A673 (cell line): ENCODE measurements at regions not wholly inside any gene's neighbourhood (a gene's known extent, or its start where the extent isn't known, plus 50 kb on each side); places are given as distances from the start of the nearest gene placed in this dataset.
"Not testable (repeated sequence)": the region's sequence is repeated elsewhere in the genome, so short reads cannot be mapped to it uniquely, and the experiment has no call there.

Experiments
- BruUV-seq: library from RNA; stranded (reverse); fragments of 400-500 nt; replicated peaks from 2 replicates; lab custom pipeline; 2021; lab: Mats Ljungman, UMichigan
- CTCF ChIA-PET: fragments of 300-600 bp; sonication (Branson Sonifier 250); formaldehyde crosslinking; loops from one replicate; lab custom pipeline; 2022; ENCODE audit warnings: antibody characterized with exemption; lab: Charles Lee
- POLR2A ChIA-PET: fragments of 300-600 bp; sonication (Branson Sonifier 250); formaldehyde crosslinking; loops from one replicate; lab custom pipeline; 2022; ENCODE audit warnings: antibody characterized with exemption; ENCODE audit not compliant: low non-redundant PET; lab: Charles Lee
- DNase-seq: peaks from one replicate; pipeline ENCODE4 v3.0.0-alpha.2; 2015; ENCODE audit warnings: low spot score
- H3K27ac ChIP-seq: fragments of 200-600 bp; sonication (generic); 2 replicates; pipeline ENCODE4 v1.5.1; 2016; ENCODE audit warnings: mixed run types, low read depth, mild to moderate bottlenecking, mixed read lengths, antibody characterized with exemption, low read length; ENCODE audit not compliant: poor library complexity, severe bottlenecking
- H3K27me3 ChIP-seq: fragments of 200-600 bp; sonication (generic); replicated peaks from 2 replicates; pipeline ENCODE4 v1.6.1; 2017; ENCODE audit warnings: mixed run types, low read depth, mild to moderate bottlenecking, mixed read lengths, antibody characterized with exemption, low read length; ENCODE audit not compliant: insufficient read depth, poor library complexity
- H3K36me3 ChIP-seq: fragments of 200-600 bp; sonication (generic); 2 replicates; pipeline ENCODE4 v1.6.1; 2016; ENCODE audit warnings: mixed run types, mild to moderate bottlenecking, mixed read lengths, antibody characterized with exemption, low read length; ENCODE audit not compliant: insufficient read depth, poor library complexity, severe bottlenecking
- H3K4me1 ChIP-seq: fragments of 200-600 bp; sonication (generic); 2 replicates; pipeline ENCODE4 v1.6.1; 2017; ENCODE audit warnings: mixed run types, mild to moderate bottlenecking, mixed read lengths, antibody characterized with exemption, low read length; ENCODE audit not compliant: insufficient read depth, poor library complexity, severe bottlenecking
- H3K4me3 ChIP-seq: fragments of 200-600 bp; sonication (generic); 2 replicates; pipeline ENCODE4 v1.5.1; 2016; ENCODE audit warnings: low read depth, mixed run types, mild to moderate bottlenecking, mixed read lengths, low read length; ENCODE audit not compliant: poor library complexity, severe bottlenecking
- H3K9me3 ChIP-seq: fragments of 200-600 bp; sonication (generic); 2 replicates; pipeline ENCODE4 v1.6.1; 2016; ENCODE audit warnings: mixed run types, low read depth, mild to moderate bottlenecking, mixed read lengths, antibody characterized with exemption, low read length; ENCODE audit not compliant: poor library complexity, severe bottlenecking
- CTCF ChIP-seq: fragments of 300-800, 200-600 bp; sonication (generic); conservative IDR thresholded peaks from 2 replicates; pipeline ENCODE4 v1.5.1; 2017; ENCODE audit warnings: low read depth, mild to moderate bottlenecking, antibody characterized with exemption, low read length, moderate library complexity, mixed read lengths
- EZH2 ChIP-seq: fragments of 200-600 bp; sonication (generic); IDR thresholded peaks from 2 replicates; pipeline ENCODE4 v1.6.1; 2017; ENCODE audit warnings: borderline replicate concordance, low read depth, mild to moderate bottlenecking, mixed read lengths, antibody characterized with exemption, low read length; ENCODE audit not compliant: poor library complexity, severe bottlenecking
- intact Hi-C: fragments of 100-400 bp; cut with micrococcal nuclease; formaldehyde crosslinking; loops from one replicate; pipeline ENCODE4 v1.10.0; 2022; ENCODE audit not compliant: unreplicated experiment

- TF ChIP-seq CTCF (no peak), EZH2 (no peak)
- intact Hi-C loops: no loop called here
- H3K9me3 ChIP-seq: no peaks in the 10 kb centered on the region
- no peaks in the 10 kb centered on the region for H3K27me3 ChIP-seq
- H3K4me3 ChIP-seq: no peak overlapping the region
- H3K36me3 ChIP-seq: no peaks in the 10 kb centered on the region
- CTCF ChIA-PET: no interaction called here
- no peak for DNase-seq
- H3K27ac ChIP-seq: no peak overlapping the region
- no peaks in the 10 kb centered on the region for H3K4me1 ChIP-seq
- no TSS peak for BruUV-seq
- POLR2A ChIA-PET: no interaction called here
Observed at GRCh38 chr6:74705451-74705850, 500.4 kb downstream of the COL12A1 start.

DNA sequence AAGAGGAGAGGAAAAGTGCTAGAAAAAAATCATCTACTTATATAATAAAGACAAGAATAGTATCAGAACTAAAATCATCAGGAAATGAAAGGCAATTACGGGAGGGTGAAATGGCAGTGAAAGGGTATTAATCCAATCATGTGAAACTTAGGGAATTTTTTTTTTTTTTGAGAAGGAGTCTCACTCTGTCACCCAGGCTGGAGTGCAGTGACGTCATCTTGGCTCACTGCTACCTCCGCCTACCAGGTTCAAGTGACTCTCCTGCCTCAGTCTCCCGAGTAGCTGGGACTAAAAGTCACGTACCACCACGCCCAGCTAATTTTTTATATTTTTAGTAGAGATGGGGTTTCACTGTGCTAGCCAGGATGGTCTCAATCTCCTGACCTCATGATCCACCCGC is 501.3 kb downstream of the COL12A1 start:
- CTCF ChIA-PET, H3K4me1 ChIP-seq: not testable (repeated sequence)

DNA sequence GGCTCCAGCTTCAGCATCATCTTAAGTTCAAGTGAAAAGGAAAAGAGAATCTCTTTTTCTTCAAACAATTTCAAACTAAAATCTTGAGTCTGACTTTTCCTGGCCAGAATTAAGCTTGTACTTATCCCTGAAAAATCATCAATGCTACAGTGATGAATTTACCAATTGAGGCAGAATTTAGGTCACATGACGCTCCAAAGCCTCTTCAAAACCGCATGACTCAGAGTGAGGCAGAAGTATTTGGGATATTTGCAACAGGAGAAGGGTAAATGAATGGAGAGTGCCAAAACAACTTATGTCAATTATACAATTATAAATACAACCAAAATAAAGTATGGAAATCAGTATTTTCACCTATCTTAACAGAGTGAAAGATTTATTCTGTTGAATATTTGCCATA is 515.5 kb downstream of the COL12A1 start:
- no peak overlapping the region for H3K27ac ChIP-seq
- ChIA-PET POLR2A (no interaction called here), CTCF (no interaction called here)
- H3K4me3 ChIP-seq: no peak overlapping the region
- BruUV-seq: no TSS peak
- H3K4me1 ChIP-seq: no peaks in the 10 kb centered on the region
- DNase-seq: no peak
- no peaks in the 10 kb centered on the region for H3K9me3 ChIP-seq
- TF ChIP-seq CTCF (no peak), EZH2 (no peak)
- intact Hi-C loops: no loop called here
- H3K27me3 ChIP-seq: no peaks in the 10 kb centered on the region
- H3K36me3 ChIP-seq: no peaks in the 10 kb centered on the region

More for the DNA sequence above, 501.3 kb downstream of the COL12A1 start:
- H3K36me3 ChIP-seq, POLR2A ChIA-PET, H3K4me3 ChIP-seq, H3K27ac ChIP-seq, H3K9me3 ChIP-seq, intact Hi-C loops, BruUV-seq, H3K27me3 ChIP-seq: not testable (repeated sequence)
- peak; percentile 2 for DNase-seq

- Histone ChIP-seq H3K4me1 (no peaks in the 10 kb centered on the region), H3K4me3 (no peak overlapping the region), H3K36me3 (no peaks in the 10 kb centered on the region), H3K27ac (no peak overlapping the region), H3K9me3 (no peaks in the 10 kb centered on the region), H3K27me3 (no peaks in the 10 kb centered on the region)
- DNase-seq: no peak
- TF ChIP-seq EZH2 (no peak), CTCF (no peak)
- intact Hi-C loops: no loop called here
- ChIA-PET POLR2A (no interaction called here), CTCF (no interaction called here)
- no TSS peak for BruUV-seq
Observed at GRCh38 chr6:74689601-74690000, 516.3 kb downstream of the COL12A1 start.
